ENCODE measurements at regions not wholly inside any gene's neighbourhood (a gene's known extent, or its start where the extent isn't known, plus 50 kb on each side); places are given as distances from the start of the nearest gene placed in this dataset.

GRCh38 chr7:136030330-136030729 lies 53.2 kb upstream of the MTPN start:
- TF ChIP-seq CTCF (conservative IDR thresholded peaks at IDR 0.05; ENCODE audit: low read depth, low read length): no peak
- no peak for TF ChIP-seq USF2 (IDR thresholded peaks at IDR 0.05; ENCODE audit: low read depth, low read length)
- TF ChIP-seq MXI1 (IDR thresholded peaks at IDR 0.05; ENCODE audit: borderline replicate concordance, low read depth, low read length): no peak
- no peak for TF ChIP-seq POLR2A (IDR thresholded peaks at IDR 0.05; ENCODE audit: low read depth, low read length)
- no peak for TF ChIP-seq SMC3 (IDR thresholded peaks at IDR 0.05; ENCODE audit: low read depth, low read length)
- no peak for TF ChIP-seq RAD21 (IDR thresholded peaks at IDR 0.05; ENCODE audit: low read length)
- TF ChIP-seq RFX5 (IDR thresholded peaks at IDR 0.05; ENCODE audit: low read depth, low read length): no peak
- no peak for TF ChIP-seq RCOR1 (IDR thresholded peaks at IDR 0.05; ENCODE audit: insufficient replicate concordance, low read length)
